Nephron progenitor cell (in vitro differentiated cells): ENCODE measurements at regions not wholly inside any gene's neighbourhood (a gene's known extent, or its start where the extent isn't known, plus 50 kb on each side); places are given as distances from the start of the nearest gene placed in this dataset.

Experiments used
- DNase-seq: peaks from one replicate; pipeline ENCODE4 v3.0.0; 2021
- H3K27ac Mint-ChIP-seq: 2 replicates; pipeline ENCODE4 v1.8.0; 2021; ENCODE audit warnings: mild to moderate bottlenecking, moderate library complexity, mixed read lengths
- H3K27me3 Mint-ChIP-seq: 2 replicates; pipeline ENCODE4 v1.8.0; 2021; ENCODE audit warnings: mild to moderate bottlenecking, low read depth, mixed read lengths; ENCODE audit not compliant: poor library complexity
- H3K36me3 Mint-ChIP-seq: 2 replicates; pipeline ENCODE4 v1.8.0; 2021; ENCODE audit warnings: low read depth, mixed read lengths
- H3K4me1 Mint-ChIP-seq: 2 replicates; pipeline ENCODE4 v1.8.0; 2021; ENCODE audit warnings: mixed read lengths
- H3K4me3 Mint-ChIP-seq: 2 replicates; pipeline ENCODE4 v1.8.0; 2021; ENCODE audit warnings: mild to moderate bottlenecking, moderate library complexity, mixed read lengths
- H3K9me3 Mint-ChIP-seq: 2 replicates; pipeline ENCODE4 v1.8.0; 2021; ENCODE audit warnings: mild to moderate bottlenecking, moderate library complexity, mixed read lengths
- TF ChIP-seq, protein P1 (sequence below): fragments of 200-600 bp; sonication (generic); IDR thresholded peaks from 2 replicates; pipeline ENCODE4 v1.5.0; 2021; ENCODE audit warnings: antibody characterized with exemption

DNA sequence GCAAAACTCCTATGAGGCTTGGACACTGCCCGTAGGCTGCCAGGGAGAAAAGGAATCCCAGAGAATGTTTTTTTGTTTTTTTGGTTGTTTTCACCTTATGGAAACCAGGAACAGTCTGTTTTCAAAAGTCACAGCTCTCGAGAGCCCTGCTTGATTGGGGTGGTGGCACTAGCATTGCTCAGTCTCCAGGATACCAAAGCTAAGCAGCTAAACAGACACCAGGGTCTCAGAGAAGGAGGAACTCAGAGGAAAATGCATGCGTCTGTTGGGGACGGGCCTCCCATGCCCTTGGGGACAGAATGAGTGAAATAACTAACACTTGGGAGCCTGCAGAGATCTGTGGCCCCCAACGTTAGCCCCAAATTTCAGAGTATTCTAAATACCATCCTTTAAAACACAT lies 178.8 kb downstream of the SOX9 start:
- Mint-ChIP-seq H3K4me1 (peaks cover 14% of the 10 kb centered on the region), H3K4me3 (no peak overlapping the region), H3K27ac (no peak overlapping the region), H3K9me3 (no peaks in the 10 kb centered on the region), H3K36me3 (no peaks in the 10 kb centered on the region), H3K27me3 (peaks cover 2% of the 10 kb centered on the region)
- TF ChIP-seq, protein P1, sequence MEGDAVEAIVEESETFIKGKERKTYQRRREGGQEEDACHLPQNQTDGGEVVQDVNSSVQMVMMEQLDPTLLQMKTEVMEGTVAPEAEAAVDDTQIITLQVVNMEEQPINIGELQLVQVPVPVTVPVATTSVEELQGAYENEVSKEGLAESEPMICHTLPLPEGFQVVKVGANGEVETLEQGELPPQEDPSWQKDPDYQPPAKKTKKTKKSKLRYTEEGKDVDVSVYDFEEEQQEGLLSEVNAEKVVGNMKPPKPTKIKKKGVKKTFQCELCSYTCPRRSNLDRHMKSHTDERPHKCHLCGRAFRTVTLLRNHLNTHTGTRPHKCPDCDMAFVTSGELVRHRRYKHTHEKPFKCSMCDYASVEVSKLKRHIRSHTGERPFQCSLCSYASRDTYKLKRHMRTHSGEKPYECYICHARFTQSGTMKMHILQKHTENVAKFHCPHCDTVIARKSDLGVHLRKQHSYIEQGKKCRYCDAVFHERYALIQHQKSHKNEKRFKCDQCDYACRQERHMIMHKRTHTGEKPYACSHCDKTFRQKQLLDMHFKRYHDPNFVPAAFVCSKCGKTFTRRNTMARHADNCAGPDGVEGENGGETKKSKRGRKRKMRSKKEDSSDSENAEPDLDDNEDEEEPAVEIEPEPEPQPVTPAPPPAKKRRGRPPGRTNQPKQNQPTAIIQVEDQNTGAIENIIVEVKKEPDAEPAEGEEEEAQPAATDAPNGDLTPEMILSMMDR: no peak
- DNase-seq: no peak

- TF ChIP-seq, protein P1: no peak
- Mint-ChIP-seq H3K4me1 (peaks cover 28% of the 10 kb centered on the region), H3K36me3 (no peaks in the 10 kb centered on the region), H3K27me3 (peaks cover 2% of the 10 kb centered on the region), H3K9me3 (no peaks in the 10 kb centered on the region), H3K4me3 (no peak overlapping the region), H3K27ac (no peak overlapping the region)
- DNase-seq: no peak
These were observed 181.1 kb downstream of the SOX9 start for GRCh38 chr17:72301887-72302286.

- Mint-ChIP-seq H3K36me3 (no peaks in the 10 kb centered on the region), H3K4me3 (no peak overlapping the region), H3K27me3 (peaks cover 2% of the 10 kb centered on the region), H3K27ac (no peak overlapping the region), H3K9me3 (no peaks in the 10 kb centered on the region), H3K4me1 (peaks cover 32% of the 10 kb centered on the region)
- DNase-seq: no peak
- TF ChIP-seq, protein P1: no peak
These were observed 181.9 kb downstream of the SOX9 start for GRCh38 chr17:72302735-72303134.

- Mint-ChIP-seq H3K4me3 (no peak overlapping the region), H3K9me3 (no peaks in the 10 kb centered on the region), H3K27ac (no peak overlapping the region), H3K4me1 (peaks cover 39% of the 10 kb centered on the region), H3K36me3 (no peaks in the 10 kb centered on the region), H3K27me3 (peaks cover 2% of the 10 kb centered on the region)
- TF ChIP-seq, protein P1: no peak
- no peak for DNase-seq
These were observed 183.2 kb downstream of the SOX9 start for GRCh38 chr17:72303787-72304733.

DNA sequence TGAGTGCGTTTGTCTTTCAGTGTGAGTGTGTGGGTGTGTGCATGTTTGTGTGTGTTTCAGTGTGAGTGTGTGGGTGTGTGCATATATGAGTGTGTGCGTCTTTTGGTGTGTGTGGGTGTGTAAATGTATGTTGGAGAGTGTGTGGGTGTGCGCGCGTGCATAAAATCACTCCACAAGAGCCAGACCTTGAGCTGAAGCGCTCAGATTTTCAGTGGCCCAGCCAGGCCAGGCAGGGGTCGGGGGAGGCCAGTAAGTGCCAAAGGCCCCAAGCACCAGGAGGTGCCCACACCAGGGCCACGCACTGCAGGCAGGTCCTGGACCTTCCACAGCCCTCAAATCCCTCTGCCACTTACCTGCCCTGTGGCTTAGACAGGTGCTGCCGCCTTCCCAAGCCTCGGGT lies 184.0 kb downstream of the SOX9 start:
- H3K27ac Mint-ChIP-seq: no peak overlapping the region
- TF ChIP-seq, protein P1: no peak
- no peaks in the 10 kb centered on the region for H3K9me3 Mint-ChIP-seq
- peaks cover 35% of the 10 kb centered on the region for H3K4me1 Mint-ChIP-seq
- no peaks in the 10 kb centered on the region for H3K36me3 Mint-ChIP-seq
- no peak for DNase-seq
- H3K27me3 Mint-ChIP-seq: peaks cover 2% of the 10 kb centered on the region
- no peak overlapping the region for H3K4me3 Mint-ChIP-seq

- DNase-seq: no peak
- H3K27ac Mint-ChIP-seq: no peak overlapping the region
- no peak overlapping the region for H3K4me3 Mint-ChIP-seq
- peaks cover 35% of the 10 kb centered on the region for H3K4me1 Mint-ChIP-seq
- H3K9me3 Mint-ChIP-seq: no peaks in the 10 kb centered on the region
- TF ChIP-seq, protein P1: no peak
- H3K27me3 Mint-ChIP-seq: peaks cover 2% of the 10 kb centered on the region
- no peaks in the 10 kb centered on the region for H3K36me3 Mint-ChIP-seq
These were observed 184.7 kb downstream of the SOX9 start for GRCh38 chr17:72305472-72305871.
